ENCODE measurements at regions not wholly inside any gene's neighbourhood (a gene's known extent, or its start where the extent isn't known, plus 50 kb on each side); places are given as distances from the start of the nearest gene placed in this dataset.

- TF ChIP-seq CTCF (conservative IDR thresholded peaks at IDR 0.05 in 1 of 2, IDR thresholded peaks at IDR 0.05 in 1 of 2; ENCODE audit: extremely low read depth in 1 of 2, insufficient read depth in 1 of 2, low read depth in 1 of 2, low read length in 2 of 2) (no peak), EZH2 (IDR thresholded peaks at IDR 0.05; ENCODE audit: borderline replicate concordance, low read length) (no peak)
These were observed 67.9 kb downstream of the TEX51 start for GRCh38 chr2:126966601-126967000.
